ENCODE measurements at regions not wholly inside any gene's neighbourhood (a gene's known extent, or its start where the extent isn't known, plus 50 kb on each side); places are given as distances from the start of the nearest gene placed in this dataset.

- TF ChIP-seq CTCF (IDR thresholded peaks at IDR 0.05; ENCODE audit: insufficient read depth, low read depth, low read length) (no peak), EZH2 (IDR thresholded peaks at IDR 0.05; ENCODE audit: insufficient read depth, low read length) (no peak)
These were observed 265.5 kb upstream of the PARD3B start for GRCh38 chr2:204279819-204280218.
